H1 (cell line): ENCODE measurements at regions not wholly inside any gene's neighbourhood (a gene's known extent, or its start where the extent isn't known, plus 50 kb on each side); places are given as distances from the start of the nearest gene placed in this dataset.

ENCODE experiments used
- CTCF ChIA-PET: fragments of 300-600 bp; sonication (Branson Sonifier 250); formaldehyde crosslinking; loops from one replicate; lab custom pipeline; 2021; ENCODE audit not compliant: partially characterized antibody; lab: Charles Lee
- POLR2A ChIA-PET: fragments of 300-600 bp; sonication (Branson Sonifier 250); formaldehyde crosslinking; loops from one replicate; lab custom pipeline; 2021; ENCODE audit warnings: inconsistent platforms; ENCODE audit not compliant: partially characterized antibody; lab: Charles Lee
- DNase-seq, 2 experiments: peaks; one replicate each; pipeline versions ENCODE4 v3.0.0 to v3.0.0-alpha.2; 2010 to 2022; ENCODE audit warnings: low spot score in 2 of 2, low read depth in 1 of 2, mixed read lengths in 1 of 2
- FAIRE-seq: peaks from 2 replicates; lab custom pipeline; 2011; peaks lifted over from hg19 to GRCh38; lab: Jason Lieb, UNC
- H2AFZ ChIP-seq: 2 replicates; pipeline ENCODE4 v1.8.1; 2012; ENCODE audit warnings: low read length, inconsistent platforms
- H2AK5ac ChIP-seq: 2 replicates; pipeline ENCODE4 v1.6.1; 2013; ENCODE audit warnings: low read depth, low read length
- H2BK120ac ChIP-seq: replicated peaks from 2 replicates; pipeline ENCODE3; 2013; ENCODE audit warnings: low read depth, low read length, inconsistent platforms
- H2BK12ac ChIP-seq: 2 replicates; pipeline ENCODE4 v1.6.1; 2013; ENCODE audit warnings: low read depth, low read length
- H2BK15ac ChIP-seq: 2 replicates; pipeline ENCODE4 v1.6.1; 2013; ENCODE audit warnings: low read length
- H2BK20ac ChIP-seq: 2 replicates; pipeline ENCODE4 v1.6.1; 2013; ENCODE audit warnings: low read length
- H2BK5ac ChIP-seq: 2 replicates; pipeline ENCODE4 v1.6.1; 2013; ENCODE audit warnings: low read depth, low read length
- H3K14ac ChIP-seq: 2 replicates; pipeline ENCODE4 v1.6.1; 2013; ENCODE audit warnings: inconsistent platforms; ENCODE audit not compliant: insufficient read length
- H3K18ac ChIP-seq: 2 replicates; pipeline ENCODE4 v1.6.1; 2013; ENCODE audit warnings: low read length; ENCODE audit errors: extremely low read depth
- H3K23ac ChIP-seq: 2 replicates; pipeline ENCODE4 v1.6.1; 2013; ENCODE audit warnings: inconsistent platforms; ENCODE audit not compliant: insufficient read length
- H3K23me2 ChIP-seq: 2 replicates; pipeline ENCODE4 v1.6.1; 2013; ENCODE audit warnings: low read depth, low read length
- H3K27ac ChIP-seq: 2 replicates; pipeline ENCODE4 v1.6.1; 2011; ENCODE audit warnings: low read depth, low read length, inconsistent platforms
- H3K27me3 ChIP-seq, 4 experiments: replicated peaks in 1 of 4; 1 replicate in 1 of 4; 2 replicates in 3 of 4; pipeline versions ENCODE4 v1.6.1 to v1.8.1; 2011 to 2013; ENCODE audit warnings: low read length in 3 of 4, mild to moderate bottlenecking in 3 of 4, inconsistent platforms in 2 of 4, mixed read lengths in 2 of 4, moderate library complexity in 1 of 4; ENCODE audit not compliant: control insufficient read depth in 3 of 4, insufficient read depth in 3 of 4; ENCODE audit errors: extremely low read depth in 1 of 4
- H3K36me3 ChIP-seq, 4 experiments: 2 replicates each; pipeline versions ENCODE4 v1.6.1 to v1.8.1; 2011 to 2013; ENCODE audit warnings: mild to moderate bottlenecking in 4 of 4, low read length in 3 of 4, moderate library complexity in 2 of 4, control low read depth in 1 of 4, inconsistent platforms in 1 of 4; ENCODE audit not compliant: insufficient read depth in 4 of 4, control insufficient read depth in 2 of 4
- H3K4ac ChIP-seq: replicated peaks from 2 replicates; pipeline ENCODE3; 2013; ENCODE audit warnings: low read length, low read depth, mixed read lengths, inconsistent platforms; ENCODE audit not compliant: insufficient read length
- H3K4me1 ChIP-seq, 4 experiments: replicated peaks in 1 of 4; 1 replicate in 1 of 4; 2 replicates in 3 of 4; pipeline versions ENCODE4 v1.6.1 to v1.8.1; 2011 to 2013; ENCODE audit warnings: low read length in 3 of 4, inconsistent platforms in 2 of 4, mixed read lengths in 1 of 4; ENCODE audit not compliant: insufficient read depth in 4 of 4, control insufficient read depth in 3 of 4
- H3K4me2 ChIP-seq, 2 experiments: 2 replicates each; pipeline versions ENCODE4 v1.6.1 to v1.8.1; 2011 to 2013; ENCODE audit warnings: low read depth in 2 of 2, low read length in 2 of 2, control low read depth in 1 of 2, inconsistent platforms in 1 of 2, mild to moderate bottlenecking in 1 of 2; ENCODE audit not compliant: insufficient read depth in 1 of 2
- H3K4me3 ChIP-seq, 4 experiments: fragments of 200-600, 300-600 bp in 1 of 4; sonication (generic), shearing (Covaris generic), sonication (Bioruptor Twin) in 1 of 4; 2 replicates each; pipeline versions ENCODE4 v1.5.1 to v1.8.1; 2011 to 2016; ENCODE audit warnings: low read length in 4 of 4, low read depth in 3 of 4, control low read depth in 2 of 4, inconsistent platforms in 2 of 4, mild to moderate bottlenecking in 2 of 4, mixed read lengths in 1 of 4, moderate library complexity in 1 of 4; ENCODE audit not compliant: insufficient read depth in 2 of 4; ENCODE audit errors: extremely low read depth in 1 of 4
- H3K56ac ChIP-seq: replicated peaks from 2 replicates; pipeline ENCODE3; 2013; ENCODE audit warnings: low read depth, mild to moderate bottlenecking, mixed read lengths, low read length, inconsistent platforms; ENCODE audit not compliant: insufficient read length
- H3K79me1 ChIP-seq: 2 replicates; pipeline ENCODE4 v1.6.1; 2013; ENCODE audit warnings: low read depth, low read length, control low read depth
- H3K79me2 ChIP-seq, 2 experiments: 2 replicates each; pipeline versions ENCODE4 v1.6.1 to v1.8.1; 2012 to 2013; ENCODE audit warnings: low read length in 2 of 2, mild to moderate bottlenecking in 2 of 2, inconsistent platforms in 1 of 2; ENCODE audit not compliant: insufficient read depth in 2 of 2, control insufficient read depth in 1 of 2
- H3K9ac ChIP-seq, 4 experiments: replicated peaks in 1 of 4; 1 replicate in 1 of 4; 2 replicates in 3 of 4; pipeline versions ENCODE4 v1.6.1 to v1.8.1; 2011 to 2013; ENCODE audit warnings: low read depth in 3 of 4, low read length in 3 of 4, control low read depth in 2 of 4, mild to moderate bottlenecking in 2 of 4, moderate library complexity in 2 of 4, inconsistent platforms in 1 of 4; ENCODE audit errors: extremely low read depth in 1 of 4
- H3K9me3 ChIP-seq, 2 experiments: 2 replicates each; pipeline versions ENCODE4 v1.6.1 to v1.8.1; 2012 to 2013; ENCODE audit warnings: mild to moderate bottlenecking in 2 of 2, moderate library complexity in 2 of 2, control low read depth in 1 of 2, inconsistent platforms in 1 of 2, low read depth in 1 of 2, low read length in 1 of 2, mixed read lengths in 1 of 2; ENCODE audit not compliant: insufficient read depth in 2 of 2
- H4K20me1 ChIP-seq, 2 experiments: replicated peaks in 1 of 2; 2 replicates each; pipeline versions ENCODE3 to v1.8.1; 2011 to 2013; ENCODE audit warnings: inconsistent platforms in 2 of 2, low read length in 2 of 2, mild to moderate bottlenecking in 1 of 2; ENCODE audit not compliant: insufficient read depth in 2 of 2, control insufficient read depth in 1 of 2
- H4K5ac ChIP-seq: 2 replicates; pipeline ENCODE4 v1.6.1; 2013; ENCODE audit warnings: low read length, low read depth, mixed read lengths, inconsistent platforms; ENCODE audit not compliant: insufficient read length
- H4K8ac ChIP-seq: 2 replicates; pipeline ENCODE4 v1.8.0; 2013; ENCODE audit warnings: mild to moderate bottlenecking, moderate library complexity, low read length, inconsistent platforms; ENCODE audit not compliant: insufficient read depth; ENCODE audit errors: extremely low read depth
- H4K91ac ChIP-seq: replicated peaks from 2 replicates; pipeline ENCODE3; 2013; ENCODE audit warnings: low read length, mixed read lengths, inconsistent platforms; ENCODE audit not compliant: insufficient read length
- CBX8 ChIP-seq: fragments of 300-800, 300-1000 bp; sonication (generic); IDR thresholded peaks from 2 replicates; pipeline ENCODE4 v1.7.1; 2016; ENCODE audit warnings: low read depth, low read length, borderline replicate concordance
- TCF12 ChIP-seq: IDR thresholded peaks from 2 replicates; pipeline ENCODE4 v1.6.1; 2011; ENCODE audit warnings: low read depth, mild to moderate bottlenecking, low read length
- WGBS, 2 experiments: shearing (Covaris generic) in 1 of 2; methylation state at CpG; one replicate each; pipeline versions ENCODE4 v1.1.6 to v1.1.7; 2013 to 2015; ENCODE audit warnings: low lambda C conversion rate in 2 of 2, mixed read lengths in 2 of 2, inconsistent platforms in 1 of 2, low coverage in 1 of 2, missing lambda C conversion rate in 1 of 2; ENCODE audit not compliant: insufficient replicate concordance in 2 of 2, insufficient coverage in 1 of 2, insufficient read length in 1 of 2; ENCODE audit errors: extremely low coverage in 1 of 2, missing lambda C conversion rate in 1 of 2; 5-methylcytosine and 5-hydroxymethylcytosine counted together
- TF ChIP-seq, protein P1 (sequence below): IDR thresholded peaks from 2 replicates; pipeline ENCODE4 v1.6.1; 2012; ENCODE audit warnings: low read length, inconsistent platforms

DNA sequence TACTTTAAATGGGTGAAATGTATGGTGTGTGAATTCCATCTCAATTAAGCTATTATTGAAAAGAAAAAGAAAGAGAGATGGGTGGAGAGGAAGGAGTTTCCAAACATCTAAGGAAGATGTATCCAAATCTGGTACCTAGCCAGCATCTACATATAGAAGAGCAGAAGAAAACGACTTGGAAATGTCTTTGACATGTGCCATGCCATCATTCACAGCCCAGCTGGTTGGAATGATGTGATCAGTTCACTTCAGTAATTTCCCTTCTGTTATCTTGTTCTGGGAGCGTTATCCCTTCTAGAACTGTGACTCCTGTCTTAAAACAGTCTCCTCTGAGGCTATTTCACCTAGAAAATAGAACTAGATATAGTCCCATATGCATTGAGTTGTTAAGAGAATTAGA, 312.8 kb upstream of the GYPC start:
- Histone ChIP-seq H2BK5ac (no peak overlapping the region), H3K27me3 (no peaks in the 10 kb centered on the region), H3K9ac (no peak overlapping the region), H3K4me2 (no peak overlapping the region), H3K79me1 (no peaks in the 10 kb centered on the region), H3K18ac (no peak overlapping the region), H2AFZ (no peak overlapping the region), H4K8ac (no peak overlapping the region), H4K5ac (no peak overlapping the region), H2BK15ac (no peak overlapping the region), H2AK5ac (no peak overlapping the region), H3K4me1 (no peaks in the 10 kb centered on the region)
- TF ChIP-seq TCF12 (no peak), CBX8 (no peak)
- TF ChIP-seq, protein P1, sequence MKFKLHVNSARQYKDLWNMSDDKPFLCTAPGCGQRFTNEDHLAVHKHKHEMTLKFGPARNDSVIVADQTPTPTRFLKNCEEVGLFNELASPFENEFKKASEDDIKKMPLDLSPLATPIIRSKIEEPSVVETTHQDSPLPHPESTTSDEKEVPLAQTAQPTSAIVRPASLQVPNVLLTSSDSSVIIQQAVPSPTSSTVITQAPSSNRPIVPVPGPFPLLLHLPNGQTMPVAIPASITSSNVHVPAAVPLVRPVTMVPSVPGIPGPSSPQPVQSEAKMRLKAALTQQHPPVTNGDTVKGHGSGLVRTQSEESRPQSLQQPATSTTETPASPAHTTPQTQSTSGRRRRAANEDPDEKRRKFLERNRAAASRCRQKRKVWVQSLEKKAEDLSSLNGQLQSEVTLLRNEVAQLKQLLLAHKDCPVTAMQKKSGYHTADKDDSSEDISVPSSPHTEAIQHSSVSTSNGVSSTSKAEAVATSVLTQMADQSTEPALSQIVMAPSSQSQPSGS = no peak
- TF ChIP-seq, all 59 proteins: peak for 0
- FAIRE-seq = no peak
- ChIA-PET POLR2A (no interaction called here), CTCF (no interaction called here)
- 85% methylated on average over 2 of the region's 2 CpGs; no CpG with 5 or more reads in 1 of the 2 experiments for WGBS, 2 experiments
- Histone ChIP-seq H3K23me2 (no peaks in the 10 kb centered on the region), H3K23ac (no peak overlapping the region), H3K4me3 (no peak overlapping the region), H2BK120ac (no peak overlapping the region), H4K91ac (no peak overlapping the region), H4K20me1 (no peaks in the 10 kb centered on the region), H3K36me3 (no peaks in the 10 kb centered on the region), H3K79me2 (no peaks in the 10 kb centered on the region), H3K56ac (no peak overlapping the region), H3K4ac (no peak overlapping the region), H2BK12ac (no peak overlapping the region), H3K27ac (no peak overlapping the region), H2BK20ac (no peak overlapping the region), H3K14ac (no peak overlapping the region), H3K9me3 (no peaks in the 10 kb centered on the region)
- DNase-seq = no peak
